SK-N-SH treated with all-trans-retinoic acid at 6 μM for 48 hours (cell line): ENCODE measurements at regions not wholly inside any gene's neighbourhood (a gene's known extent, or its start where the extent isn't known, plus 50 kb on each side); places are given as distances from the start of the nearest gene placed in this dataset.

ENCODE experiments used
- ATAC-seq: fragments of 200-7000 bp; cut with Tn5 transposase; 3 replicates; pipeline ENCODE4 v1.9.1; 2020; ENCODE audit warnings: mild to moderate bottlenecking, moderate library complexity
- ARNTL ChIP-seq: fragments of 450-650 bp; formaldehyde crosslinking; IDR thresholded peaks from 2 replicates; pipeline ENCODE4 v1.5.0; 2020; ENCODE audit warnings: low read depth, mild to moderate bottlenecking, moderate library complexity, borderline replicate concordance
- BACH2 ChIP-seq: fragments of 250-450 bp; sonication (Bioruptor Pico); IDR thresholded peaks from 2 replicates; pipeline ENCODE4 v1.9.0; 2021; ENCODE audit warnings: mild to moderate bottlenecking, borderline replicate concordance
- CSDC2 ChIP-seq: fragments of 250-450 bp; sonication (Bioruptor Pico); IDR thresholded peaks from 2 replicates; pipeline ENCODE4 v1.5.0; 2020; ENCODE audit warnings: mild to moderate bottlenecking, moderate library complexity
- CSRNP3 ChIP-seq: fragments of 250-450 bp; sonication (Bioruptor Pico); IDR thresholded peaks from 2 replicates; pipeline ENCODE4 v1.5.1; 2021; ENCODE audit warnings: mild to moderate bottlenecking, moderate library complexity
- ESRRG ChIP-seq: fragments of 250-450 bp; sonication (Bioruptor Pico); IDR thresholded peaks from 2 replicates; pipeline ENCODE4 v1.6.1; 2021; ENCODE audit warnings: mild to moderate bottlenecking
- GLIS3 ChIP-seq: fragments of 250-450 bp; sonication (Bioruptor Pico); IDR thresholded peaks from 2 replicates; pipeline ENCODE4 v1.5.0; 2020; ENCODE audit warnings: mild to moderate bottlenecking, moderate library complexity
- OSR1 ChIP-seq: fragments of 250-450 bp; sonication (Bioruptor Pico); IDR thresholded peaks from 2 replicates; pipeline ENCODE4 v1.8.0; 2022; ENCODE audit warnings: moderate library complexity, mild to moderate bottlenecking, inconsistent platforms
- PPARA ChIP-seq: fragments of 250-450 bp; sonication (Bioruptor Pico); IDR thresholded peaks from 2 replicates; pipeline ENCODE4 v1.5.0; 2020; ENCODE audit warnings: mild to moderate bottlenecking, borderline replicate concordance
- SNAI2 ChIP-seq: fragments of 250-450 bp; sonication (Bioruptor Pico); IDR thresholded peaks from 2 replicates; pipeline ENCODE4 v1.5.0; 2020; ENCODE audit warnings: mild to moderate bottlenecking, moderate library complexity
- TCF4 ChIP-seq: fragments of 250-450 bp; sonication (Bioruptor Pico); IDR thresholded peaks from 2 replicates; pipeline ENCODE4 v1.8.0; 2021; ENCODE audit warnings: mild to moderate bottlenecking, moderate library complexity, borderline replicate concordance
- TOX ChIP-seq: fragments of 250-450 bp; sonication (Bioruptor Pico); IDR thresholded peaks from 2 replicates; pipeline ENCODE4 v1.8.0; 2021; ENCODE audit warnings: mild to moderate bottlenecking, moderate library complexity, borderline replicate concordance
- ZC3H10 ChIP-seq: fragments of 250-450 bp; sonication (Bioruptor Pico); IDR thresholded peaks from 2 replicates; pipeline ENCODE4 v1.5.1; 2021; ENCODE audit warnings: mild to moderate bottlenecking, moderate library complexity
- ZNF8 ChIP-seq: fragments of 450-650 bp; formaldehyde crosslinking; IDR thresholded peaks from 2 replicates; pipeline ENCODE4 v1.5.0; 2020; ENCODE audit warnings: mild to moderate bottlenecking, moderate library complexity
- TF ChIP-seq, protein P1 (sequence below): fragments of 250-450 bp; sonication (Bioruptor Pico); IDR thresholded peaks from 2 replicates; pipeline ENCODE4 v1.5.0; 2020; ENCODE audit warnings: mild to moderate bottlenecking, moderate library complexity
- TF ChIP-seq, protein P2 (sequence below): fragments of 250-450 bp; sonication (Bioruptor Pico); IDR thresholded peaks from 2 replicates; pipeline ENCODE4 v1.8.0; 2020; ENCODE audit warnings: mild to moderate bottlenecking, moderate library complexity, borderline replicate concordance
- TF ChIP-seq, protein P3 (sequence below): fragments of 250-450 bp; sonication (Bioruptor Pico); IDR thresholded peaks from 2 replicates; pipeline ENCODE4 v1.8.0; 2021; ENCODE audit warnings: low read depth, mild to moderate bottlenecking, moderate library complexity, borderline replicate concordance
- TF ChIP-seq, protein P4 (sequence below): fragments of 250-450 bp; sonication (Bioruptor Pico); IDR thresholded peaks from 2 replicates; pipeline ENCODE4 v1.5.1; 2020; ENCODE audit warnings: low read depth, mild to moderate bottlenecking, moderate library complexity

GRCh38 chr16:16884451-16884850 is 505.5 kb downstream of the NPIPA7 start:
- ATAC-seq: no peak
- TF ChIP-seq ESRRG: no peak
- TF ChIP-seq, protein P1, sequence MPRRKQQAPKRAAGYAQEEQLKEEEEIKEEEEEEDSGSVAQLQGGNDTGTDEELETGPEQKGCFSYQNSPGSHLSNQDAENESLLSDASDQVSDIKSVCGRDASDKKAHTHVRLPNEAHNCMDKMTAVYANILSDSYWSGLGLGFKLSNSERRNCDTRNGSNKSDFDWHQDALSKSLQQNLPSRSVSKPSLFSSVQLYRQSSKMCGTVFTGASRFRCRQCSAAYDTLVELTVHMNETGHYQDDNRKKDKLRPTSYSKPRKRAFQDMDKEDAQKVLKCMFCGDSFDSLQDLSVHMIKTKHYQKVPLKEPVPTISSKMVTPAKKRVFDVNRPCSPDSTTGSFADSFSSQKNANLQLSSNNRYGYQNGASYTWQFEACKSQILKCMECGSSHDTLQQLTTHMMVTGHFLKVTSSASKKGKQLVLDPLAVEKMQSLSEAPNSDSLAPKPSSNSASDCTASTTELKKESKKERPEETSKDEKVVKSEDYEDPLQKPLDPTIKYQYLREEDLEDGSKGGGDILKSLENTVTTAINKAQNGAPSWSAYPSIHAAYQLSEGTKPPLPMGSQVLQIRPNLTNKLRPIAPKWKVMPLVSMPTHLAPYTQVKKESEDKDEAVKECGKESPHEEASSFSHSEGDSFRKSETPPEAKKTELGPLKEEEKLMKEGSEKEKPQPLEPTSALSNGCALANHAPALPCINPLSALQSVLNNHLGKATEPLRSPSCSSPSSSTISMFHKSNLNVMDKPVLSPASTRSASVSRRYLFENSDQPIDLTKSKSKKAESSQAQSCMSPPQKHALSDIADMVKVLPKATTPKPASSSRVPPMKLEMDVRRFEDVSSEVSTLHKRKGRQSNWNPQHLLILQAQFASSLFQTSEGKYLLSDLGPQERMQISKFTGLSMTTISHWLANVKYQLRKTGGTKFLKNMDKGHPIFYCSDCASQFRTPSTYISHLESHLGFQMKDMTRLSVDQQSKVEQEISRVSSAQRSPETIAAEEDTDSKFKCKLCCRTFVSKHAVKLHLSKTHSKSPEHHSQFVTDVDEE (CRISPR knock-in tag): no peak
- no peak for TF ChIP-seq GLIS3 (CRISPR knock-in tag)
- no peak for TF ChIP-seq ARNTL (CRISPR knock-in tag)
- TF ChIP-seq ZNF8 (CRISPR knock-in tag): no peak
- no peak for TF ChIP-seq CSDC2 (CRISPR knock-in tag)
- TF ChIP-seq, protein P2, sequence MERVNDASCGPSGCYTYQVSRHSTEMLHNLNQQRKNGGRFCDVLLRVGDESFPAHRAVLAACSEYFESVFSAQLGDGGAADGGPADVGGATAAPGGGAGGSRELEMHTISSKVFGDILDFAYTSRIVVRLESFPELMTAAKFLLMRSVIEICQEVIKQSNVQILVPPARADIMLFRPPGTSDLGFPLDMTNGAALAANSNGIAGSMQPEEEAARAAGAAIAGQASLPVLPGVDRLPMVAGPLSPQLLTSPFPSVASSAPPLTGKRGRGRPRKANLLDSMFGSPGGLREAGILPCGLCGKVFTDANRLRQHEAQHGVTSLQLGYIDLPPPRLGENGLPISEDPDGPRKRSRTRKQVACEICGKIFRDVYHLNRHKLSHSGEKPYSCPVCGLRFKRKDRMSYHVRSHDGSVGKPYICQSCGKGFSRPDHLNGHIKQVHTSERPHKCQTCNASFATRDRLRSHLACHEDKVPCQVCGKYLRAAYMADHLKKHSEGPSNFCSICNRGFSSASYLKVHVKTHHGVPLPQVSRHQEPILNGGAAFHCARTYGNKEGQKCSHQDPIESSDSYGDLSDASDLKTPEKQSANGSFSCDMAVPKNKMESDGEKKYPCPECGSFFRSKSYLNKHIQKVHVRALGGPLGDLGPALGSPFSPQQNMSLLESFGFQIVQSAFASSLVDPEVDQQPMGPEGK: no peak
- no peak for TF ChIP-seq TOX (CRISPR knock-in tag)
- TF ChIP-seq, protein P3, sequence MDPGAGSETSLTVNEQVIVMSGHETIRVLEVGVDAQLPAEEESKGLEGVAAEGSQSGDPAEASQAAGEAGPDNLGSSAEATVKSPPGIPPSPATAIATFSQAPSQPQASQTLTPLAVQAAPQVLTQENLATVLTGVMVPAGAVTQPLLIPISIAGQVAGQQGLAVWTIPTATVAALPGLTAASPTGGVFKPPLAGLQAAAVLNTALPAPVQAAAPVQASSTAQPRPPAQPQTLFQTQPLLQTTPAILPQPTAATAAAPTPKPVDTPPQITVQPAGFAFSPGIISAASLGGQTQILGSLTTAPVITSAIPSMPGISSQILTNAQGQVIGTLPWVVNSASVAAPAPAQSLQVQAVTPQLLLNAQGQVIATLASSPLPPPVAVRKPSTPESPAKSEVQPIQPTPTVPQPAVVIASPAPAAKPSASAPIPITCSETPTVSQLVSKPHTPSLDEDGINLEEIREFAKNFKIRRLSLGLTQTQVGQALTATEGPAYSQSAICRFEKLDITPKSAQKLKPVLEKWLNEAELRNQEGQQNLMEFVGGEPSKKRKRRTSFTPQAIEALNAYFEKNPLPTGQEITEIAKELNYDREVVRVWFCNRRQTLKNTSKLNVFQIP (CRISPR knock-in tag): no peak
- no peak for TF ChIP-seq TCF4 (CRISPR knock-in tag)
- no peak for TF ChIP-seq PPARA (CRISPR knock-in tag)
- TF ChIP-seq CSRNP3 (CRISPR knock-in tag): no peak
- TF ChIP-seq BACH2 (CRISPR knock-in tag): no peak
- no peak for TF ChIP-seq OSR1 (CRISPR knock-in tag)
- TF ChIP-seq, protein P4, sequence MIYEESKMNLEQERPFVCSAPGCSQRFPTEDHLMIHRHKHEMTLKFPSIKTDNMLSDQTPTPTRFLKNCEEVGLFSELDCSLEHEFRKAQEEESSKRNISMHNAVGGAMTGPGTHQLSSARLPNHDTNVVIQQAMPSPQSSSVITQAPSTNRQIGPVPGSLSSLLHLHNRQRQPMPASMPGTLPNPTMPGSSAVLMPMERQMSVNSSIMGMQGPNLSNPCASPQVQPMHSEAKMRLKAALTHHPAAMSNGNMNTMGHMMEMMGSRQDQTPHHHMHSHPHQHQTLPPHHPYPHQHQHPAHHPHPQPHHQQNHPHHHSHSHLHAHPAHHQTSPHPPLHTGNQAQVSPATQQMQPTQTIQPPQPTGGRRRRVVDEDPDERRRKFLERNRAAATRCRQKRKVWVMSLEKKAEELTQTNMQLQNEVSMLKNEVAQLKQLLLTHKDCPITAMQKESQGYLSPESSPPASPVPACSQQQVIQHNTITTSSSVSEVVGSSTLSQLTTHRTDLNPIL: no peak
- TF ChIP-seq, all 23 proteins: peak for 0

- TF ChIP-seq SNAI2 (CRISPR knock-in tag) (no peak), ZC3H10 (CRISPR knock-in tag) (no peak), CSDC2 (CRISPR knock-in tag) (no peak), TCF4 (CRISPR knock-in tag) (no peak), CSRNP3 (CRISPR knock-in tag) (no peak), PPARA (CRISPR knock-in tag) (no peak), ESRRG (no peak)
- TF ChIP-seq, protein P1 (CRISPR knock-in tag): no peak
- no peak for ATAC-seq
These were observed 508.3 kb downstream of the NPIPA7 start for GRCh38 chr16:16887193-16887592.
